Ammon's horn (tissue), 1 donor: ENCODE measurements at regions not wholly inside any gene's neighbourhood (a gene's known extent, or its start where the extent isn't known, plus 50 kb on each side); places are given as distances from the start of the nearest gene placed in this dataset.

Source experiments
- DNase-seq: peaks from one replicate; pipeline ENCODE4 v3.0.0-alpha.2; 2016; ENCODE audit warnings: low spot score

DNA sequence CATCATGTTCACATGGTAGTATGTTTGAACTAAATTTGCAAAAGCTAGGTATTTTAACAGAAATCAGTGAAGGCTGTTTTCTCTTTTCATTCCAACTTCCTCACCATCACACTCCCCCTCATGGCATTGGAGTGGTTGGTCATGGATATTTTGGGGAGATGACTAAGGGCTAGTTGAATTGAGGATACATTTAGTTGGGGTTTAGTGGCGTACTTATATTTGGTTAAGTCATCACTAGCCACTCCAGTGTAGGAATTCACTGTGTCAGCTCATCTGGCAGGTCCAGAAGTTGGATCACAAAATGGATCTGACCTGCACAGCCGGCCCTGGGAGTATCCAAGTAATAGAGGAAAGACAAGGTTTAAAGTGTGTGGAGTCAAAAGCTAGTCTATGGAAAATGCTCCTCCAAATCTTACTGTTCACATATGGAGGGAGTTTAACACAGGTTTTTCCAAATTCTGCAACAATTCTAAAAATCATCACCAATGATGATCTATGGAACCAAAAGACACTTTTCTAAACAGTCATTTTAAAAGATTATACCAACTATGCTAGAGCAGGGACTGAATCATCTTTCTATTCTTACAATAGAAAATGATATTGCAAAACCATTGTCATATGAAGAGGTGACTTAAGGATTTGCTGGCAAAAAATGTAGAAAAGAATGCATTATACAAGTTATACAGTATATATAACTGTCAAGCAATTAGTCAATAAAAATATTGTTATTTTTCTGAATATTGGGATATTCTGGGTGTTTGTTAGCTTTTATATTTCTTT is 247.8 kb upstream of the PEX5L start:
- DNase-seq = no peak

DNA sequence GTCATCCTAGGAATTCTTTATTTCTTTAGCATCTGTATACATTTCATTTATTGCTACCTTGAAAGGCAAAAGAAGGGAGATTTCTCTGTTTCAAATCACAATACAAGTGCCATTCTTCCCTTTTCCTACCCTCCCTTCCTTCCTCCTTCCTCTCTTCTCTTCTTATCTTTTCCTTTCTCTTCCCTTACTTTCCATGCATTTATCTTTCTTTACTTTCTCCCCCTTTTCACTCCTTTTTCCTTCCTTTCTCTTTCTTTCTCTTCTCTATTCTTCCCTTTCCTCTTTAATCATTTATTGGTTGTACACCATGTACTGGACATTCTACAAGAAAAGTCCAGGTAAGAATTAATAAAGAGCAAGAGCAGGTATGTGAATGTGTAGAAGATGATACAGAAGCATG is 251.0 kb upstream of the PEX5L start:
- DNase-seq = no peak

DNA sequence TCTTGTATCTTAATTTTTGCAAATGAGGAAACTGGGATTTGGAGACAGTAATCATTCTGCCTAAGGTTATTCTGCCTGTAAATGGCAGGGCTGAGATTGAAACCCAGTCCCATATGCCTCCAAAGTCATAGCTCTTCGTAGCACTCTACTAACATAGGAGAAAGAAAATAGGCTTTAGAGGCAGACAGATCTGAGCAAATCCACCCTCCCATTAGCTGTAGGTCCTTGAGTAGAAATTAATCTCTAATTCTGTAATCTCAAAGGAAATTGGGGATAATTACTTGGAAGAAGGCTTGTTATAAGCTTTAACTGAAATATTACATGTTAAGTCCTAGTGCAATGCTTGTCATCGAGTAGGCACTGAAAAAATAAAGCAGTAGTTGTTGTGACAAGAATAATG is 252.1 kb upstream of the PEX5L start:
- DNase-seq = no peak

DNA sequence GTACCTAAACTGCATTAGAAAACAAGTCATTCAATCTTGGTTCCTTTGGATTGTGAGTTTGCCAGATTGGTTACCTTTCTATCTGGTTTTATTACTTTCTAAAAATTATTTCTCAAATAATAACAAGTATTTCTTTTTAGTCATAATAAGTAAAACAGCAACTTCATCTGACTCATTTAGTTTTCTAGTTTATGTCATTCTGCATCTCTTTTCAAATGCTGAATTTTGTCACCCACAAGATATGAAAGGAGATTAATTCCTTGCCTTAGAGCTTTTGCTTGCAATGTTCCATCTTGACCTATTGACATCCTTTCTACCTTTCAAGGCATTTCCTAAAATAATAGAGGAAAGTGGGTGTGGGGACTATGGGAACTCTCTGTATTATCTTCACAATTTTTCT is 253.6 kb upstream of the PEX5L start:
- DNase-seq = no peak

DNA sequence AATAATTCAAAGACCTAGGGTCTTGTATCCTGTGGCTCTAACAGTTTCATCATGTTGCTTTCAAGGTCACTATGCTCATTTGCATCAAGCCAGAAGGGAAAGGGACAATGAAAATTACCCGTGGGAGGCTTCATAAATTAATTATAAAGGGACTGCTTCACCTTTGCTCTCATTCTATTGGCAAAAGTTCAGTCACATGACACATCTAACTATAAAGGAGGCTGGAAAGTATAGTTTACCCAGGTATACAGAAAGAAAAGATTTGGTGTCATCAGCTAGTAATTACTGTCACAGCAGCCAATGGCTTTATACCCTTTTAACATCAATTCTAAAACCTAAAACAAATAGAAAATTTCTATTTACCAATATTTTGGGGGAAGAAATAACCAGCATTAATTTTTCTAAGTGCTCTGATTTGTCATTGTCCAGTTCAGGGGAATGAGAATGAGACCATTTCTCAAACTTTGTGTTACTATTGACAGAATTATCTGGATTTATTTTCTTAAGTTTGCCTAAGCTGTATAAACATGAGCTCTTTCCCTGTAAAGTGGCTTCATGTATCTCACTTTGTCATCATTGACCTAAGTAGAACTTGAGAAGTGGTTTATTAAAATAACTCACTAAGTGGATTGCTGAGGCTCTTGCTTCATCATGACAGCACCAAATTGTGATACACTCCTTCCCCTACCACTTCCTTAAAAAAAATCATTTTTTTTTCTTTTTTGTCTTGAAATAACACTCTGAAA is 257.7 kb upstream of the PEX5L start:
- DNase-seq = no peak

DNA sequence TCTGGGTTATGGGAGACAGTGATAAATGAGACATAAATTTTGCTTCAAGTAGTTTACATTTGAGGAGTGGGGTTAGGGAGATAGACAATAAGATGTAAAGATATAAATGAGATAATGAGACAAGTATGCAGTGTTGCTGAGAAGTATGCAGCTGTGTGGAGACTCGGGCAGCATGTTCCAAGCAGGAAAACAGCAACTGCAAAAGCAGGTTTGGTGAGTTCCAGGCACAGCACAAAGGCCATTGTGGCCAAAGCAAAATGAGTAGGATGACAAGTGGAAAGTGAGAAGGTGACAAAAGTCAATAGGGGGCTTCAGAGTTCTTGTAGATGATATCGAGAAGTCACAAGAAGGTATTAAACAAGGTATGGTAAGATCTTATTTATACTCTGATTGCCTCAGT is 259.1 kb upstream of the PEX5L start:
- no peak for DNase-seq

DNA sequence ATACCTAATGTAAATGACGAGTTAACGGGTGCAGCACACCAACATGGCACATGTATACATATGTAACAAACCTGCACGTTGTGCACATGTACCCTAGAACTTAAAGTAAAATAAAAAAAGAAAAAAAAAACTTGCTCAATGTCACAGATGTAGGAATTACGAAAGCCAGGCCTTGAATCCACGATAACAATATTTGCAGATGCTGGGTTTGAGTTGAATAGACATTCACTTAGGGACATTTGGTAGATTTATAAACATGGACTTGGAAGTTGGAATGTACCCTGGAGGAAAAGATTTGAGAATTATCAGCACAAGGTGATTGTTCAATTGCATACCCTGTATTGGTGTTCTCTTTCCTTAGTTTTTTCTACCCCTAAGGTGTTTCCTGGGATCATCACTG is 260.2 kb upstream of the PEX5L start:
- DNase-seq = no peak

DNA sequence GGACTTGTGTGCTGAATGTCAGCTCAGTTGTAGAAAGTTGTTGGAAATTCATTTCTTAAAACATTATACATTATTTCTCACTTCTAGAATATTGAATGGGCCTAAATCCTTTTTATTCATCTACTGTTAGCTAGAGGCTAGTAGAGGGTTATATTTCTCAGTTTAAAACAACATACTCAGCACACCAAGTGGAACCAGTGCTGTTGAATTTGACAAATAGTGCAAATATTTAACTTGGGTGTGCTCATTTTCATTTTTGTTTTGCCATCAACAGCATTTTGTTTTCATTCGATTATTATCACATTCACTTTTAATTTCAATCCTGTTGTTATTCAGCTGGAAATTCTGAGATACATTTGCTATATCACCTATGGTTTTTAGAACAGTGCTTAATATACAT is 269.4 kb upstream of the PEX5L start:
- no peak for DNase-seq

DNA sequence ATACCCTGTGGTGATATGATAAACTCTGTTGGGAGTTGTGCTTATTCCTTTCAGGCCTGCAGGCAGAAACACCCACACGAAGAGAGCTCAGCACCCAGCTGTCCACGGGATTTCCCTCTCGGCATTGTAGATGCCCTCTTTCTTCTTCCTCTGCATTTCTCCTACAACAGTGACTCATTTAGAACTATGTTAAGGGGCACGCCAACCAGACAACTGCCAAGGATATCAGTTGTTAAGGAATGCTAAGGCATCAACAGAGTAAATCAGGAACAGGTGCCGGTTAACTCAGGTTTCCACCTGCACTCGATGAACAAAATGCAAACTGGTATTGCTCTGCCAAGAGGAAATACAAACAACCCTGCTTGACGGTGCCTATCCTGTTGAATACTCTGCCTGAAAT is 270.0 kb upstream of the PEX5L start:
- peak; percentile 24 for DNase-seq

DNA sequence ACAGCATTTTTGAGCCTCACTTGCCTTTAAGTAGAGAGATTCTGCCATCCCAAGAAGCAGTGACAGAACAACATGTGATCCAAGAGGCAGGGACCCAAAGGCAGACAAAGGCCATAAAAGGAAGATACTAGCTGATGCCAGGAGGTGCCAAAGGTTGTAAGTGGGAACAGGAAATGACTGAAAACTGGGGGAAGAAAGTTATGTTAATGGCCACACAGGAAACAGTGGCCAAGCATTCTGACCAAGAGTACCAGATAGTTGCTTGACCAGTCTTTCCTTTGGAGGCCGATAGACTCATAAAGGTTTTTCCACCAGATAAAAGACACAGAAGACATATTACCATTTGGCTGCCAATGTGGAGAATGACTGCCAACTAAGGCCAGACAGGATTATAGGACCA is 274.5 kb upstream of the PEX5L start:
- no peak for DNase-seq

DNA sequence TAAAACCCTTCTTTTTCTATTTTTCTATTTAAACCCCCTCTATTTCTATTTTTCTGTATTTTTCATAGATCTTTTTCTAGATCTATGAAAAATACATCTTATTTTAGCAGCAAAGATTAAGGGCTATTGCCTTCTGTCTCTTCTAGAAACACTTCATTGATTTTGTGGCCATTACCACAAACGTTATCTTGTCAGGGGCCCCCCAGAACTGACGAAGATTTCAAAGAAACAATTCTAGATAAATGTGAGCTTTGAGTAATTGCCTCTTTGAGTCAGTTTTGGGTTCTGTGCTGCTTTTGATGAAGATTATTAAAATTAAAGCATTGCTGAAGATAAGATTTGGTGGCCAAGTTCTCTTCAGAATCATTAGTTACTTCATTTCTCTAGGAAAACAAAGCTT is 279.6 kb upstream of the PEX5L start:
- DNase-seq = no peak

DNA sequence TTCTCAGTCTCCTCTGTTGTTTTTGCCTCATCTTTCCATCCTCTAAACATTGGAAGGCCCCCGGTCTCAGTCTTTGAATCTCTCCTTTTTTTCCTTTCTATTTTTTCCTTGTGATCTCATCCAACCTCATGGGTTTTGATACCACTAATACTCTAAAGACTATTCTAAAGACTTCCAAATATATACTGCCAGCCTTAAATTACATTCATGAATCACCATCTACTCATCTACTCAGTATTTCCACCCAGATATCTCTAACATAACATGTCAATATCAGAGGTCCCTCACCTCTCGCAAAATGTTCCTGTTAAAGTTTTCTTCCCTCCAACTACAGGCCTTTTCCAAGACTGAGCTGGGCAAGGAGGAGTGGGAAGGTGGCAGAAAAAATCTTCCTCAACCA is 282.5 kb upstream of the TTC14 start:
- no peak for DNase-seq

DNA sequence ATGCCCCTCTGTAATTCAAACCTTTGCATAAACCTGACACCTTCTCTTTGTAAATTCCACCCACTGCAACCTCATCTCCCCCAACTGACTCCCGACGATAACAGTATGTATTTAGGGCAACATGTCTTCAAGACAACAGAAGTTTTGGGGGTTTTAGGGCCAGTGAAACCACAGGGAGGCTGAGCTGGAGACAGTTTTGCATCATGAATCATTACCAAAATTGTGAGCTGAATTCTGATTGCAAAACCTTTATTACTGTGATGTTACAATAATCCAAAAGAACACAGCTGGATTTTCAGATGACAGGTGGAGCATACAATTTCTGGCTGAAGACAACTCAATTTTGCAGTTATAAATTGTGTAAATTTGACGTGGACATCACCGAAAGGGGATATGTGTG is 281.3 kb upstream of the TTC14 start:
- no peak for DNase-seq

DNA sequence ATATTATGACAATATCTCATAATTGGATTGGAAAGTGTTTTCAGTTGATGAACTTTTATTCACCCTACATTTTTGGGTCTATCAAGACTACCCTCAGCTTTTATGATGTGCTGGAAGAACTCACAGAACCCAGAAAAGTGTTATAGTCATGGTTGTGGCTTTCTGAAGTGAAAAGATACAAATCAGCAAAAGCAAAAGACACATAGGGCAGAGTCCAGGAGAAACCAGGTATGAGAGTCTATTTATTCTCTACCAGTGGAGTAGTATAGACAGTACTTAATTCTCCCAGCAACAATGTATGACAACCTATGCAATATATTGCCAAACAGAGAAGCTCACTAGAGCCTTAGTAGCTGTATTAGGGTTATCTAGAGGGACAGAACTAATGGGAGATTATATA is 280.4 kb upstream of the TTC14 start:
- no peak for DNase-seq

DNA sequence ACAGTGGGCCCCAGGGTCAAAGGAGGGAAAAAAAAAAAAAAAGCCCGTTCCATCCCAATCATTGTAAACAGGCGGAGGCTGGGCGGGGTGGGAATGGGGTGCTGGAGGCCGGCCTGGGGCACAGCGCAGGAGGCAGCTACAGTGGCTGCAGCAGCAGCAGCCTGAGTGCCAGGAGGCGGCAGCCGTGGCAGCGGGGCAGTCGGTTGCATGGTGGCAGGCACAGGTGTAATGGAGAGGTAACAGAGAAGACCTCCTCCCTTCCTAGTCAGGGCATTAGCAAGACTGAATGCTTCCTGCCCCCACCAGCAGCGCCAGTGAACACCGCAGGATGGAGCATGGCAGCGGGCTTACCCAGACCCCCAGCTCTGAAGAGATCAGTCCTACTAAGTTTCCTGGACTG is 279.1 kb upstream of the TTC14 start:
- DNase-seq = no peak

DNA sequence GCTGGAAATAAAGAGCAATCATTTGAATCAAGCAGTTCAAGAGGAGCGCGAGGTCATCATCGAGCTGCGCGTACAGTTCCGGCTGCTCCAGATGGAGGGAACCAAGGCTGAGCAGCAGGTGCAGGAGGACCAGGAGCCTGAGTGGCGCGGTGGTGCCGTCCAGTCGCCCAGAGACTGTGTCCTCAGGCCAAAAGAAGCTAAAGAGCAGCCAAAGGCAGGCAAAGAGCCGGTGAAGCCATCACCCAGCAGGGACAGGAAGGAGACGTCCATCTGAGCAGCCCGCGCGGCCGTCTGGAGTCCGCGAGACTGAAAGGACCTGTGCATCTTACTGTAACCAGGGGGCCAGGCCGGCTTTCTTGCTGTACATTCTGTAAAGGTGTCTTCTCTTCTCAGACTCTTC is 277.2 kb upstream of the TTC14 start:
- no peak for DNase-seq

DNA sequence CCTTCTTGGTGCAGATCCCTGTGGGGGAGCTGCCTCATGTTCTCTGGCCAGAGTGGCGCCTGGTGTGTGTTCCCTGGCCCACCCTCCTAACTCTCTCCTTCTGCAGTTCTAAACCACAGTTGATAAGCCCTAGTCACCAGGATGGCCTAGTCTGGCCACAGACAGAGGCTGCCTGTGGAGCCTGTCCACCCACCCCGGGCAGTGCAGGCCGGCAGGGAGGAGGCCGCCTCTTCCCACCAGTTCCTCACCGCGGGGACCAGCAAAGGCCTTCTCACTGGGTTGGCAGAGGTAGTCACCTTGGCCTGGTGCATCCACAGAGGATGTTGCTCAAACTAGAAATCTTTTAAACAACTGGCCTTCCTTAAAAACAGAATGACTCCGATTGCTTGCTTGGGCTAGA is 276.4 kb upstream of the TTC14 start:
- DNase-seq = no peak

DNA sequence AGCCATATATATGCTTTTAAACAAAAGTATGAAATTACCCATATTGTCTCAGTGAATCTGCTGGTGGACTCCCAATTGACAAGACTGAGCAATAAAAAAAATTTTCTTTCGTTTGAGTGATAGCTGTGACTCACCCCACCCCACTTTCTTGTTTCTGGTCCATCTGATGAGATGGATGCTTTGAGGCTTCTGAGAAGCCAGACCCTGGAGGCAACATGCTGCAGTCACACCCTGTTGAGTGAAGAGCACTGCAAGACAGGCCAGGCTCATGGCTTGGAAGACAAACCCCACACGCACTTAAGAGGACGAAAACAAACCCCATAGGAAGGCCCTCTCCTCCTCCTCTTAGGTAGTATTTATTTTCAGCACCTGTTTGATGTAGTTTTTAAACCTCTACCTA is 276.0 kb upstream of the TTC14 start:
- no peak for DNase-seq

DNA sequence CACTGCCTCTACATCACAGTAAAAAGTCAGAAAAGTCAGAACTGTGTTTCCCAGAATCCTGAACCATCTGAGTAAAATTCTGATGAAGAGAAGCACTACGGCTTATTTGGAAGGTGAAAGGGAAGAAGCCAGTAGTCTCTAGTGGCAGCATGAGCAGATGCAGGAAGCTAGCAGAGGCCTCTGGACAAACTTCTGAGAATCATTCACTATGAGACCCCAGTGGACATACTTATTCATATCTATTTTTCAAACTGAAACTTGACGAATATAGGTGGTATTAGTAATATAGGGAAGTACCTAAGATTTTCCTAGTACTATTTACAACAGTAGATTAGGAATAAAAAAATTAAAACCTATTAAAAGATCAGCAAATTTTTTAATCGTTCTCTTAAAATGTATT is 272.8 kb upstream of the TTC14 start:
- DNase-seq = no peak

DNA sequence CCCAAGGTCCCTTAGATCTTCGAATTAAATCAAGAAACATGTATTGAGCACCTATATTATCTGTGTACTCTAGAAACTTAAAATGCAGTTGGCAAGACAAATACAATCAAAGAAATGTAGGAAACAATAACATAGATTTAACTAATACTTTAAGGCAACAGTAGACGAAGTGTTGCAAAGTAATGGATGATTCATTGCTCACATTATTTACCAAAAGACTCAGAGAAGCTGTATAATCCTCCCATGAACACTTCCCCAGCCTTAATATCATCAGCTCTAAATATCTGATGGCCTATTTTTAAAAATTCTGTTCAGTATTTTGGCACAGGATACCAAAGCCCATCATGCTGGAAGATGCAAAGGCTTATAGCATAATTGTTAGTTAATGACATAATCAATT is 272.1 kb upstream of the TTC14 start:
- no peak for DNase-seq

DNA sequence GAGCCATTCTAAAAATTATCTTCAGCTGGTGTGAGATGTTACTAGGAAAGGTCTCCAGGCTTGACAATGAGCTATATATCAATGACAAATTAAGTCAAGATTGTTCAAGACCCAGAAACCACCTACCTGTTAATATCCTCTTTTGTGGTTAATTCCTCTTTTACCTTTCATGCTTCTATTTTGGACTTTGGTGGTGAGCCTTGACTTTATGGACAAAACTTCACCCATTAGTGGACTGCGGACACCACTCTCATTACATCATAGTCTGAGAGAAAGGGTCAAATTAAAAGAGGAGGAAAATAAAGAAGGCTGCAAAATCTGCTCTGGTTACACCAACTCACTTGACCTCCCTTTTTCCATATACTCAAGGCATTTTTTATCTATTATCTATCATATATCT is 271.5 kb upstream of the TTC14 start:
- no peak for DNase-seq

DNA sequence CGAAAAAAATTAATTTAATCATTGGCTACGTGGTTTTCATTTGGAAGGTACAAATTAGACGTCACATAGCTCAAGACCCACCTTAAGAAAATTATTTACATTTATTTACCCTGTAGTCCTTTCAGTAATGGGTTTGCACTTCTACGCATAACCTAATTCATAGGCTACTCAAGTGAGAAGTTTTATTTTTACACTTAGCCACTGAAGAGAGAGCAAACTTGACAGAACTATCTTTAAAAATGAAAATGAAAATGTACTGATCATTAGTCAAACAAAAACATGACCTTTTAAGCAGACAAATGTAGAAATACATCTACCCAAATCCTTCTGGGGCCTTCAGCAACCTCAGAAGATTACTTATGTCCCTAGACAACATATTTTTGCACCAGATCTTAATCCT is 269.4 kb upstream of the TTC14 start:
- DNase-seq = no peak

DNA sequence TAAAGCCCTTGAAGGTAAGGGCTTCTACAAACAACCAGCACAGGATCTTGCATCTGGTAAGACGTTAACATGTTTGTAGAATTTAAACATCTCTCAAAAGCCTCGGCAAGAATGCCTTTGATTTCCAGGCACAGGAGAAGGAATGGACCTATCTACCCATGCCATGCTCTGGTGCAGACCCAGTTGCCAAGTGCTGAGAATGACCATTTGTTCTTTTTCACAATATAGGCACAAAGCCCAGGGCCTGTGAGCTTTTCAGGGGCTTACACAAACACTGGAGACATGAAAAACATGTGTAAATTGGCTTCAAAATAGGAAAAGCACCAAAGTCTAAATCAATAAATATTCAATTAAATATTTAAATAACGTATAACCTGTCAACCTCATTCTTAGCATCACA is 266.9 kb upstream of the TTC14 start:
- peak; percentile 81 for DNase-seq

DNA sequence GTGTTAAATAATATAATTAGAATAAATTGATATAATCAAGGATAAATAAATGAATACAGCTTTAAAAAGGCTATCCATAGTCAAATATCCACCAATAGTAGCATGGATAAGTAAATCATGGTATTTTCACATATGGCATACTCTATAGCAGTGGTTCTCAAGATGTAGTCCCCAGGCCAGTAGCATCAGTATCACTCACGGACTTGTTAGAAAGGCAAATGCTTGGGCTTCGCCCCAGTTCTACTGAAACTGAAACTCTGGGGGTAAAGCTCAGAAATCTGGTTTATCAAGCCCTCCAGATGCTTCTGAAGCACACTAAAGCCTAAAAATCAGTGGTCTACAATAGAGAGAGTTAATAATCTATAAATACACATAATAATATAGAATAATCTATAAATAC is 261.6 kb upstream of the TTC14 start:
- DNase-seq = no peak
